ENCODE measurements at regions not wholly inside any gene's neighbourhood (a gene's known extent, or its start where the extent isn't known, plus 50 kb on each side); places are given as distances from the start of the nearest gene placed in this dataset.

- no peaks in the 10 kb centered on the region for H3K79me1 ChIP-seq (replicated peaks; ENCODE audit: low read length, poor library complexity, severe bottlenecking)
- H2AFZ ChIP-seq (ENCODE audit: low read depth, low read length) = no peak overlapping the region
- 81% methylated on average over 9 of the region's 9 CpGs for WGBS
- H3K27ac ChIP-seq (ENCODE audit: low read length, poor library complexity, severe bottlenecking) = no peak overlapping the region
- H2BK5ac ChIP-seq (ENCODE audit: low read depth, low read length, poor library complexity, severe bottlenecking) = no peak overlapping the region
- H3K4me3 ChIP-seq (ENCODE audit: insufficient read depth in 1 of 2, low read depth in 1 of 2, low read length in 2 of 2) = no peak overlapping the region
- H3K9ac ChIP-seq (ENCODE audit: low read length) = no peak overlapping the region
- H2BK120ac ChIP-seq (ENCODE audit: low read depth, low read length) = no peak overlapping the region
- no peak overlapping the region for H2BK15ac ChIP-seq (ENCODE audit: low read depth, poor library complexity, severe bottlenecking)
- no peak overlapping the region for H4K91ac ChIP-seq (ENCODE audit: low read length)
- no peak overlapping the region for H3K4ac ChIP-seq (ENCODE audit: low read depth in 1 of 2, low read length in 2 of 2)
- H3K18ac ChIP-seq (ENCODE audit: low read depth in 1 of 2, low read length in 2 of 2) = no peak overlapping the region
- no peak overlapping the region for H3K14ac ChIP-seq (ENCODE audit: low read length in 2 of 2)
- H3K4me2 ChIP-seq (ENCODE audit: low read length, poor library complexity, severe bottlenecking) = no peak overlapping the region
- no peak overlapping the region for H4K8ac ChIP-seq (ENCODE audit: low read length)
- H3K27me3 ChIP-seq (ENCODE audit: control insufficient read depth in 1 of 2, insufficient read depth in 1 of 2, low read length in 2 of 2) = peaks cover 0 to 78% of the 10 kb centered on the region in 2 experiments
- no peaks in the 10 kb centered on the region for H3K4me1 ChIP-seq (ENCODE audit: control insufficient read depth, insufficient read depth, low read depth, low read length)
- no peak overlapping the region for H3K23ac ChIP-seq (ENCODE audit: low read length in 2 of 2)
- no peak overlapping the region for H2BK12ac ChIP-seq (ENCODE audit: low read length in 2 of 2)
- no peak overlapping the region for H2AK5ac ChIP-seq (ENCODE audit: low read length, severe bottlenecking)
- no peaks in the 10 kb centered on the region for H3K9me3 ChIP-seq (ENCODE audit: control insufficient read depth, low read length)
- DNase-seq = no peak
- H3K36me3 ChIP-seq (ENCODE audit: control insufficient read depth in 1 of 2, insufficient read depth in 2 of 2, low read depth in 1 of 2, low read length in 2 of 2) = no peaks in the 10 kb centered on the region
Observed at GRCh38 chr20:58023346-58023745, 205.1 kb downstream of the ANKRD60 start.

- WGBS = 78% methylated on average over 3 of the region's 3 CpGs
- Histone ChIP-seq H3K9me3 (ENCODE audit: control insufficient read depth, low read length) (no peaks in the 10 kb centered on the region), H4K8ac (ENCODE audit: low read length) (no peak overlapping the region), H2AFZ (ENCODE audit: low read depth, low read length) (no peak overlapping the region), H2BK15ac (ENCODE audit: low read depth, poor library complexity, severe bottlenecking) (no peak overlapping the region), H3K23ac (ENCODE audit: low read length in 2 of 2) (no peak overlapping the region), H4K91ac (ENCODE audit: low read length) (no peak overlapping the region), H3K4me3 (ENCODE audit: insufficient read depth in 1 of 2, low read depth in 1 of 2, low read length in 2 of 2) (no peak overlapping the region), H3K4ac (ENCODE audit: low read depth in 1 of 2, low read length in 2 of 2) (no peak overlapping the region), H3K18ac (ENCODE audit: low read depth in 1 of 2, low read length in 2 of 2) (no peak overlapping the region), H2BK5ac (ENCODE audit: low read depth, low read length, poor library complexity, severe bottlenecking) (no peak overlapping the region), H3K4me1 (ENCODE audit: control insufficient read depth, insufficient read depth, low read depth, low read length) (no peaks in the 10 kb centered on the region), H2AK5ac (ENCODE audit: low read length, severe bottlenecking) (no peak overlapping the region), H3K14ac (ENCODE audit: low read length in 2 of 2) (no peak overlapping the region), H3K27ac (ENCODE audit: low read length, poor library complexity, severe bottlenecking) (no peak overlapping the region), H3K27me3 (ENCODE audit: control insufficient read depth in 1 of 2, insufficient read depth in 1 of 2, low read length in 2 of 2) (peaks cover 0 to 77% of the 10 kb centered on the region in 2 experiments), H2BK12ac (ENCODE audit: low read length in 2 of 2) (no peak overlapping the region), H2BK120ac (ENCODE audit: low read depth, low read length) (no peak overlapping the region), H3K9ac (ENCODE audit: low read length) (no peak overlapping the region), H3K36me3 (ENCODE audit: control insufficient read depth in 1 of 2, insufficient read depth in 2 of 2, low read depth in 1 of 2, low read length in 2 of 2) (no peaks in the 10 kb centered on the region), H3K4me2 (ENCODE audit: low read length, poor library complexity, severe bottlenecking) (no peak overlapping the region), H3K79me1 (replicated peaks; ENCODE audit: low read length, poor library complexity, severe bottlenecking) (no peaks in the 10 kb centered on the region)
- DNase-seq = no peak
Observed at GRCh38 chr20:58022711-58023110, 205.7 kb downstream of the ANKRD60 start.

- Histone ChIP-seq H2BK15ac (ENCODE audit: low read depth, poor library complexity, severe bottlenecking) (no peak overlapping the region), H3K36me3 (ENCODE audit: control insufficient read depth in 1 of 2, insufficient read depth in 2 of 2, low read depth in 1 of 2, low read length in 2 of 2) (no peaks in the 10 kb centered on the region), H3K4me2 (ENCODE audit: low read length, poor library complexity, severe bottlenecking) (no peak overlapping the region), H2BK12ac (ENCODE audit: low read length in 2 of 2) (no peak overlapping the region), H3K27ac (ENCODE audit: low read length, poor library complexity, severe bottlenecking) (no peak overlapping the region), H3K4me3 (ENCODE audit: insufficient read depth in 1 of 2, low read depth in 1 of 2, low read length in 2 of 2) (no peak overlapping the region), H3K23ac (ENCODE audit: low read length in 2 of 2) (no peak overlapping the region), H2BK120ac (ENCODE audit: low read depth, low read length) (no peak overlapping the region), H3K4ac (ENCODE audit: low read depth in 1 of 2, low read length in 2 of 2) (no peak overlapping the region), H2AFZ (ENCODE audit: low read depth, low read length) (no peak overlapping the region), H3K79me1 (replicated peaks; ENCODE audit: low read length, poor library complexity, severe bottlenecking) (no peaks in the 10 kb centered on the region), H4K8ac (ENCODE audit: low read length) (no peak overlapping the region), H2AK5ac (ENCODE audit: low read length, severe bottlenecking) (no peak overlapping the region), H4K91ac (ENCODE audit: low read length) (no peak overlapping the region), H3K9me3 (ENCODE audit: control insufficient read depth, low read length) (no peaks in the 10 kb centered on the region), H3K4me1 (ENCODE audit: control insufficient read depth, insufficient read depth, low read depth, low read length) (peaks cover 1% of the 10 kb centered on the region), H2BK5ac (ENCODE audit: low read depth, low read length, poor library complexity, severe bottlenecking) (no peak overlapping the region), H3K18ac (ENCODE audit: low read depth in 1 of 2, low read length in 2 of 2) (no peak overlapping the region), H3K14ac (ENCODE audit: low read length in 2 of 2) (no peak overlapping the region), H3K27me3 (ENCODE audit: control insufficient read depth in 1 of 2, insufficient read depth in 1 of 2, low read length in 2 of 2) (peaks cover 0 to 71% of the 10 kb centered on the region in 2 experiments), H3K9ac (ENCODE audit: low read length) (no peak overlapping the region)
- DNase-seq = no peak
- WGBS = 80% methylated on average over 7 of the region's 7 CpGs
Observed at GRCh38 chr20:58021481-58021880, 207.0 kb downstream of the ANKRD60 start.

- Histone ChIP-seq H2BK5ac (ENCODE audit: low read depth, low read length, poor library complexity, severe bottlenecking) (no peak overlapping the region), H3K4me1 (ENCODE audit: control insufficient read depth, insufficient read depth, low read depth, low read length) (peaks cover 1% of the 10 kb centered on the region), H3K9me3 (ENCODE audit: control insufficient read depth, low read length) (no peaks in the 10 kb centered on the region), H3K79me1 (replicated peaks; ENCODE audit: low read length, poor library complexity, severe bottlenecking) (no peaks in the 10 kb centered on the region), H2AFZ (ENCODE audit: low read depth, low read length) (no peak overlapping the region), H2BK15ac (ENCODE audit: low read depth, poor library complexity, severe bottlenecking) (no peak overlapping the region), H3K23ac (ENCODE audit: low read length in 2 of 2) (no peak overlapping the region), H3K4me2 (ENCODE audit: low read length, poor library complexity, severe bottlenecking) (no peak overlapping the region), H3K9ac (ENCODE audit: low read length) (no peak overlapping the region), H3K4ac (ENCODE audit: low read depth in 1 of 2, low read length in 2 of 2) (no peak overlapping the region), H3K27ac (ENCODE audit: low read length, poor library complexity, severe bottlenecking) (no peak overlapping the region), H3K4me3 (ENCODE audit: insufficient read depth in 1 of 2, low read depth in 1 of 2, low read length in 2 of 2) (no peak overlapping the region), H3K18ac (ENCODE audit: low read depth in 1 of 2, low read length in 2 of 2) (no peak overlapping the region), H4K8ac (ENCODE audit: low read length) (no peak overlapping the region), H2BK120ac (ENCODE audit: low read depth, low read length) (no peak overlapping the region), H3K27me3 (ENCODE audit: control insufficient read depth in 1 of 2, insufficient read depth in 1 of 2, low read length in 2 of 2) (peaks cover 0 to 71% of the 10 kb centered on the region in 2 experiments), H2AK5ac (ENCODE audit: low read length, severe bottlenecking) (no peak overlapping the region), H3K36me3 (ENCODE audit: control insufficient read depth in 1 of 2, insufficient read depth in 2 of 2, low read depth in 1 of 2, low read length in 2 of 2) (no peaks in the 10 kb centered on the region), H4K91ac (ENCODE audit: low read length) (no peak overlapping the region), H2BK12ac (ENCODE audit: low read length in 2 of 2) (no peak overlapping the region), H3K14ac (ENCODE audit: low read length in 2 of 2) (no peak overlapping the region)
- no peak for DNase-seq
- WGBS = 77% methylated on average over 10 of the region's 10 CpGs
Observed at GRCh38 chr20:58020656-58021454, 207.6 kb downstream of the ANKRD60 start.
